ENCODE measurements at regions not wholly inside any gene's neighbourhood (a gene's known extent, or its start where the extent isn't known, plus 50 kb on each side); places are given as distances from the start of the nearest gene placed in this dataset.

GRCh38 chr1:56077206-56077605 is 502.2 kb downstream of the PLPP3 start:
- TF ChIP-seq, protein P1, sequence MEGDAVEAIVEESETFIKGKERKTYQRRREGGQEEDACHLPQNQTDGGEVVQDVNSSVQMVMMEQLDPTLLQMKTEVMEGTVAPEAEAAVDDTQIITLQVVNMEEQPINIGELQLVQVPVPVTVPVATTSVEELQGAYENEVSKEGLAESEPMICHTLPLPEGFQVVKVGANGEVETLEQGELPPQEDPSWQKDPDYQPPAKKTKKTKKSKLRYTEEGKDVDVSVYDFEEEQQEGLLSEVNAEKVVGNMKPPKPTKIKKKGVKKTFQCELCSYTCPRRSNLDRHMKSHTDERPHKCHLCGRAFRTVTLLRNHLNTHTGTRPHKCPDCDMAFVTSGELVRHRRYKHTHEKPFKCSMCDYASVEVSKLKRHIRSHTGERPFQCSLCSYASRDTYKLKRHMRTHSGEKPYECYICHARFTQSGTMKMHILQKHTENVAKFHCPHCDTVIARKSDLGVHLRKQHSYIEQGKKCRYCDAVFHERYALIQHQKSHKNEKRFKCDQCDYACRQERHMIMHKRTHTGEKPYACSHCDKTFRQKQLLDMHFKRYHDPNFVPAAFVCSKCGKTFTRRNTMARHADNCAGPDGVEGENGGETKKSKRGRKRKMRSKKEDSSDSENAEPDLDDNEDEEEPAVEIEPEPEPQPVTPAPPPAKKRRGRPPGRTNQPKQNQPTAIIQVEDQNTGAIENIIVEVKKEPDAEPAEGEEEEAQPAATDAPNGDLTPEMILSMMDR (IDR thresholded peaks at IDR 0.05) = no peak
- TF ChIP-seq ZFX (IDR thresholded peaks at IDR 0.05; ENCODE audit: borderline replicate concordance) = no peak

Measured in 22Rv1 (cell line).